Heart left ventricle (tissue), 16 donors: ENCODE measurements at regions not wholly inside any gene's neighbourhood (a gene's known extent, or its start where the extent isn't known, plus 50 kb on each side); places are given as distances from the start of the nearest gene placed in this dataset.
A peak's percentile ranks its signal among the peaks of the same experiment; 100 is the strongest.

Source experiments
- ATAC-seq, 4 donors: fragments of 200-7000 bp; cut with Tn5 transposase; one replicate each; pipeline ENCODE4 v1.9.1; 2020 to 2022; ENCODE audit warnings: moderate library complexity in 4 of 4, mild to moderate bottlenecking in 3 of 4, moderate number of reproducible peaks in 1 of 4
- DNase-seq, 5 donors: peaks; one replicate each; pipeline ENCODE4 v3.0.0-alpha.2; 2020
- H3K27ac ChIP-seq, 12 donors: fragments of 200-600 bp; sonication (generic) in 4 of 12; one replicate each; pipeline versions ENCODE4 v1.5.0 to v1.8.0; 2016 to 2022; ENCODE audit warnings: mild to moderate bottlenecking in 2 of 12
- H3K27me3 ChIP-seq, 9 donors: fragments of 200-600 bp; sonication (generic) in 2 of 9; one replicate each; pipeline versions ENCODE4 v1.5.1 to v1.8.0; 2016 to 2022; ENCODE audit warnings: mild to moderate bottlenecking in 3 of 9
- H3K36me3 ChIP-seq, 9 donors: fragments of 200-600 bp; sonication (generic) in 2 of 9; one replicate each; pipeline versions ENCODE4 v1.5.0 to v1.8.0; 2018 to 2022; ENCODE audit warnings: mild to moderate bottlenecking in 2 of 9
- H3K4me1 ChIP-seq, 12 donors: fragments of 200-600 bp; sonication (generic) in 4 of 12; one replicate each; pipeline versions ENCODE4 v1.5.0 to v1.8.0; 2016 to 2022; ENCODE audit warnings: mild to moderate bottlenecking in 3 of 12
- H3K4me3 ChIP-seq, 12 donors: fragments of 200-600 bp; sonication (generic) in 4 of 12; one replicate each; pipeline versions ENCODE4 v1.5.0 to v1.8.0; 2017 to 2022; ENCODE audit warnings: mild to moderate bottlenecking in 9 of 12, moderate library complexity in 4 of 12
- H3K9me3 ChIP-seq, 12 donors: fragments of 200-600 bp; sonication (generic) in 4 of 12; one replicate each; pipeline versions ENCODE4 v1.5.0 to v1.8.0; 2016 to 2022; ENCODE audit warnings: mild to moderate bottlenecking in 1 of 12
- POLR2A ChIP-seq, 2 donors: fragments of 450-650 bp; IDR thresholded peaks; one replicate each; pipeline ENCODE4 v1.6.1; 2017; ENCODE audit warnings: antibody characterized with exemption in 2 of 2, mild to moderate bottlenecking in 2 of 2, moderate library complexity in 2 of 2
- WGBS, 4 donors: extraction: QIAGEN DNeasy Blood & Tissue Kit in 2 of 4; methylation state at CpG; one replicate each; pipeline versions ENCODE4 v1.1.5 to v1.1.7; 2013 to 2018; 5-methylcytosine and 5-hydroxymethylcytosine counted together
- intact Hi-C, 10 donors: fragments of 100-400 bp; cut with DNase I; formaldehyde crosslinking; loops; one replicate each; pipeline versions ENCODE4 v1.11.1 to v1.14.2; 2022
- TF ChIP-seq, protein P1 (sequence below), 12 donors: fragments of 200-600 bp; sonication (generic) in 4 of 12; IDR thresholded peaks; one replicate each; pipeline versions ENCODE4 v1.5.0 to v1.8.0; 2018 to 2022; ENCODE audit warnings: antibody characterized with exemption in 12 of 12, mild to moderate bottlenecking in 5 of 12
- donor health status: ischemic (EF 13 %, LVEDD 7.1; RV severe dilation, severe dysfunction).
- donor health status: healthy with polysubstance abuse.
- donor health status: DM: no; HTN: yes; CAD: no.
- donor health status: DM: no; HTN: no; CAD: no.
- donor health status: ischemic (EF 25% LVEDD 6.9; RV normal size, moderate dysfunction).
- donor health status: ischemic (EF 25% LVEDD 5.7; RV mildly dilated, moderate dysfunction).
- donor health status: healthy.
- donor health status: DM: yes; HTN: yes; CAD: no.
- donor health status: ischemic (EF 35%, LVEDD 5.7; RV mildly dilated, moderate dysfunction).
- donor health status: nonischemic (EF 11% LVEDD 7.7; RV severe dilation, severe dysfunction).
- donor health status: DM: yes; HTN: yes; CAD: no.
- donor health status: PGD.
- donor health status: ischemic (EF 29% LVEDD 5.4; RV normal size, mild dysfunction).
- donor health status: nonischemic (EF 23%, LVEDD 6.1; RV moderate dilation, normal function).

- H3K4me3 ChIP-seq: no peak overlapping the region
- H3K27me3 ChIP-seq: no peaks in the 10 kb centered on the region
- H3K36me3 ChIP-seq: no peaks in the 10 kb centered on the region
- H3K4me1 ChIP-seq: peaks cover 0 to 20% (median 5%) of the 10 kb centered on the region in 12 donors
- H3K9me3 ChIP-seq: no peaks in the 10 kb centered on the region
- no peak for TF ChIP-seq POLR2A (IDR thresholded peaks at IDR 0.05)
- no peak for ATAC-seq
- DNase-seq: no peak
- intact Hi-C loops: loop anchor here in 3 of 10 donors (10.0 kb wide), 2 partner anchors 215 to 235 kb away; partner anchors contain the start of gene FAT1 (in 3 of the 3)
- no peak overlapping the region for H3K27ac ChIP-seq
Measured at GRCh38 chr4:186939766-186940165, 216.1 kb upstream of the FAT1 start.

DNA sequence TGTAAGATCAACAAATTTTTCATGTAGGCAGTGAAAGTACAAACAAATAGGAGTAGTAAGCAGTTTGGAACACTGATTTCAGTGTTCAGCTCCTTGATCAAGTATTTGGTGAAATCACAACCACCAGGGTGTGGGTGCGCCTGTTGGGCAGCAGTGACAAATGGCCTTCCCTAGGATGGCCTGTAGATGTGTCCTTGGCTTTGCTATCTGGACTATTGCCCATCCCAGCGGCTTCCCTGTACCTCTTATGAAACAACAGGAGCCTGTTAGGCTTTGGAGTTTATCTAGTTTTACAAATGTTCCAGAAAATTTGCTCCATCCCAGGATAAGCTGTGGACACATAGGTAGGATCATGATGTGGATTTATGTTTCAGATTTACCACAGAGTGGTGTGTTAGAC is 216.8 kb upstream of the FAT1 start:
- Histone ChIP-seq H3K36me3 (no peaks in the 10 kb centered on the region), H3K4me3 (no peak overlapping the region), H3K4me1 (peaks cover 0 to 20% (median 5%) of the 10 kb centered on the region in 12 donors), H3K9me3 (no peaks in the 10 kb centered on the region), H3K27me3 (no peaks in the 10 kb centered on the region), H3K27ac (no peak overlapping the region)
- TF ChIP-seq, protein P1, sequence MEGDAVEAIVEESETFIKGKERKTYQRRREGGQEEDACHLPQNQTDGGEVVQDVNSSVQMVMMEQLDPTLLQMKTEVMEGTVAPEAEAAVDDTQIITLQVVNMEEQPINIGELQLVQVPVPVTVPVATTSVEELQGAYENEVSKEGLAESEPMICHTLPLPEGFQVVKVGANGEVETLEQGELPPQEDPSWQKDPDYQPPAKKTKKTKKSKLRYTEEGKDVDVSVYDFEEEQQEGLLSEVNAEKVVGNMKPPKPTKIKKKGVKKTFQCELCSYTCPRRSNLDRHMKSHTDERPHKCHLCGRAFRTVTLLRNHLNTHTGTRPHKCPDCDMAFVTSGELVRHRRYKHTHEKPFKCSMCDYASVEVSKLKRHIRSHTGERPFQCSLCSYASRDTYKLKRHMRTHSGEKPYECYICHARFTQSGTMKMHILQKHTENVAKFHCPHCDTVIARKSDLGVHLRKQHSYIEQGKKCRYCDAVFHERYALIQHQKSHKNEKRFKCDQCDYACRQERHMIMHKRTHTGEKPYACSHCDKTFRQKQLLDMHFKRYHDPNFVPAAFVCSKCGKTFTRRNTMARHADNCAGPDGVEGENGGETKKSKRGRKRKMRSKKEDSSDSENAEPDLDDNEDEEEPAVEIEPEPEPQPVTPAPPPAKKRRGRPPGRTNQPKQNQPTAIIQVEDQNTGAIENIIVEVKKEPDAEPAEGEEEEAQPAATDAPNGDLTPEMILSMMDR (IDR thresholded peaks at IDR 0.05): no peak
- TF ChIP-seq POLR2A (IDR thresholded peaks at IDR 0.05): no peak
- DNase-seq: no peak
- no peak for ATAC-seq
- intact Hi-C loops: loop anchor here in 3 of 10 donors (10.0 kb wide), 2 partner anchors 216 to 234 kb away; partner anchors contain the start of gene FAT1 (in 3 of the 3)
- 83 to 89% (median 86%) methylated on average over 2 of the region's 2 CpGs for WGBS, 4 donors

GRCh38 chr4:186942758-186943377 is 219.2 kb upstream of the FAT1 start:
- 42 to 54% (median 46%) methylated on average over 6 of the region's 6 CpGs for WGBS, 4 donors
- ATAC-seq (peak in 3 of 4 donors; percentile 13 to 47 (median 31)), DNase-seq (peak in 3 of 5 donors; percentile 47 to 57 (median 49))
- intact Hi-C loops: loop anchor here in 3 of 10 donors (10.0 kb wide), 2 partner anchors 218 to 232 kb away; partner anchors contain the start of gene FAT1 (in 3 of the 3)
- Histone ChIP-seq H3K27me3 (no peaks in the 10 kb centered on the region), H3K4me1 (peaks cover 0 to 19% (median 5%) of the 10 kb centered on the region in 12 donors), H3K36me3 (no peaks in the 10 kb centered on the region), H3K9me3 (no peaks in the 10 kb centered on the region), H3K4me3 (no peak overlapping the region), H3K27ac (peak overlapping the region in 1 of 12 donors; percentile 18)
- TF ChIP-seq POLR2A (IDR thresholded peaks at IDR 0.05): no peak
- TF ChIP-seq, protein P1 (IDR thresholded peaks at IDR 0.05): peak in 2 of 12 donors; percentile 7 to 14

DNA sequence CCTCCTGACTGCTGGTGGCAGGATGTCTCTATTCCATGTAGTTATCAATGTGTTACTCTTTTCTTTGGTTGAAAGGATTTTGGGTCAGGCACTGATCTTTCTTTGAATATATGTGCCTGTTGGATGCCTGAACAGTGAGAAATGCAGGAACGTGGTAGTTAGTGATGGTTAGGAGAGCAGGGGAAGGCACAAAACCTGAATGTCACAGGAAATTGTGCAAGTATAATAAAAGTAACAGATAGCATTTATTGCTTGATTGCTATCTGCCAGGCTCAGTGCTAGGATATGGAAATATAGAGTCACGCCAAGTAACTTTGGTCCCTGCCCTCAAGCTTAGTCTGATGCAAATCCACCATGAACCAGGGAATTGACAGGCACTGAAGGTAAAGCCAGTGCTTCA is 219.8 kb upstream of the FAT1 start:
- no peak for DNase-seq
- Histone ChIP-seq H3K4me1 (peaks cover 0 to 25% (median 6%) of the 10 kb centered on the region in 12 donors), H3K27me3 (no peaks in the 10 kb centered on the region), H3K27ac (peak overlapping the region in 1 of 12 donors; percentile 18), H3K36me3 (no peaks in the 10 kb centered on the region), H3K9me3 (no peaks in the 10 kb centered on the region), H3K4me3 (no peak overlapping the region)
- ATAC-seq: no peak
- no peak for TF ChIP-seq POLR2A (IDR thresholded peaks at IDR 0.05)
- TF ChIP-seq, protein P1 (IDR thresholded peaks at IDR 0.05): no peak
- 48 to 79% (median 68%) methylated on average over 2 of the region's 2 CpGs for WGBS, 4 donors
- intact Hi-C loops: loop anchor here in 3 of 10 donors (10.0 kb wide), 2 partner anchors 219 to 231 kb away; partner anchors contain the start of gene FAT1 (in 3 of the 3)
